Stimulated activated naive CD8-positive, alpha-beta T cell treated with anti-CD3 and anti-CD28 coated beads, Interleukin-15, Interleukin-2, amounts not matched to agents 100 ng/mL and 50 ng/mL, for 24 hours (primary cell): ENCODE measurements at regions not wholly inside any gene's neighbourhood (a gene's known extent, or its start where the extent isn't known, plus 50 kb on each side); places are given as distances from the start of the nearest gene placed in this dataset.

Source experiments
- H3K27ac Mint-ChIP-seq: one replicate; pipeline ENCODE4 v1.8.0; 2021; ENCODE audit warnings: mild to moderate bottlenecking, mixed read lengths
- H3K27me3 Mint-ChIP-seq: one replicate; pipeline ENCODE4 v1.8.0; 2021; ENCODE audit warnings: mixed read lengths
- H3K36me3 Mint-ChIP-seq: one replicate; pipeline ENCODE4 v1.8.0; 2021; ENCODE audit warnings: low read depth, mixed read lengths
- H3K4me1 Mint-ChIP-seq: one replicate; pipeline ENCODE4 v1.8.0; 2021; ENCODE audit warnings: low read depth, mixed read lengths
- H3K4me3 Mint-ChIP-seq: one replicate; pipeline ENCODE4 v1.8.0; 2021; ENCODE audit warnings: mild to moderate bottlenecking, mixed read lengths
- H3K9me3 Mint-ChIP-seq: one replicate; pipeline ENCODE4 v1.8.0; 2021; ENCODE audit warnings: mixed read lengths

GRCh38 chr3:89964347-89964746, 856.9 kb downstream of the EPHA3 start:
- H3K27ac Mint-ChIP-seq, result no peak overlapping the region
- H3K27me3 Mint-ChIP-seq, result no peaks in the 10 kb centered on the region
- no peak overlapping the region for H3K4me3 Mint-ChIP-seq
- no peaks in the 10 kb centered on the region for H3K36me3 Mint-ChIP-seq
- H3K4me1 Mint-ChIP-seq, result no peaks in the 10 kb centered on the region
- peaks cover 21% of the 10 kb centered on the region for H3K9me3 Mint-ChIP-seq

- Mint-ChIP-seq H3K27ac (no peak overlapping the region), H3K4me1 (no peaks in the 10 kb centered on the region), H3K36me3 (no peaks in the 10 kb centered on the region), H3K4me3 (no peak overlapping the region), H3K9me3 (peaks cover 21% of the 10 kb centered on the region), H3K27me3 (no peaks in the 10 kb centered on the region)
These were observed 859.6 kb downstream of the EPHA3 start for GRCh38 chr3:89966877-89967665.

DNA sequence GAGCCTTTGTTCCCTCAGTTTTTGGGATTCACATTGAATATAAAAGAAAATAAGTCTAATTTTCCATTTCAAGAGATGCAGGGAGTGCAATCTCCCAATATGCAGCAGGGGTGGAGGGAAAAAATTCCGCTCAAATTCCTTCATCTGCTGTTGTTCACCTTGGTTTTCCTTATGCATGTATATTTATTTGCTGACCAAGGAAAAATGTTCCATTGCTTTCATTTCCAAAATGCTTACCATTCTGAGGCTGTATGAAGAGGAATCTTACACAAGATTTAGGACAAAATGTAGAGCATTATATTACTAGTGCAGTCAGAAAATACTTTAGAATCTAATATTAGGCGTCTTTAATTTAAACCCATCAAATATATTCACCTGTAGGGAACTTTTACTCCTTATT, 863.9 kb downstream of the EPHA3 start:
- Mint-ChIP-seq H3K4me3 (no peak overlapping the region), H3K27ac (no peak overlapping the region), H3K4me1 (no peaks in the 10 kb centered on the region), H3K27me3 (no peaks in the 10 kb centered on the region), H3K9me3 (peaks cover 15% of the 10 kb centered on the region), H3K36me3 (no peaks in the 10 kb centered on the region)

DNA sequence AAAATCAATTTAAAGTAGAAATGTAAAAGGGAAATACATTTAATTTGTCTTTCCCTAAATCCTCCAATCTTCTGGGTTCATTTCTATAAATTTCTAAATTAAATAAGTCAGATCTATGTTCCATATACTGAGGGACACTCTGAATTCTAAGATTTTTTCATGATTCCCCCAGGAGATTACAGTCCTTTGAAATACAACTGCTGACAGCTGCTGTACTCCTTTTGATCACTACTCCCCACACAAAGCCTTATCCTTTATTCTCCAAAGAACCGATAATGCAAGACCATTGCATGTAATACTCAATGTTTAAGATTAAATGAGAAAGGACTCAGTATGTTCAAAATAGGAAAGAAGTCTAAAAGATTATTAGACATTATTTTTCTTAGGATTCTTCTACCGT, 865.7 kb downstream of the EPHA3 start:
- Mint-ChIP-seq H3K9me3 (peaks cover 11% of the 10 kb centered on the region), H3K36me3 (no peaks in the 10 kb centered on the region), H3K4me1 (no peaks in the 10 kb centered on the region)

DNA sequence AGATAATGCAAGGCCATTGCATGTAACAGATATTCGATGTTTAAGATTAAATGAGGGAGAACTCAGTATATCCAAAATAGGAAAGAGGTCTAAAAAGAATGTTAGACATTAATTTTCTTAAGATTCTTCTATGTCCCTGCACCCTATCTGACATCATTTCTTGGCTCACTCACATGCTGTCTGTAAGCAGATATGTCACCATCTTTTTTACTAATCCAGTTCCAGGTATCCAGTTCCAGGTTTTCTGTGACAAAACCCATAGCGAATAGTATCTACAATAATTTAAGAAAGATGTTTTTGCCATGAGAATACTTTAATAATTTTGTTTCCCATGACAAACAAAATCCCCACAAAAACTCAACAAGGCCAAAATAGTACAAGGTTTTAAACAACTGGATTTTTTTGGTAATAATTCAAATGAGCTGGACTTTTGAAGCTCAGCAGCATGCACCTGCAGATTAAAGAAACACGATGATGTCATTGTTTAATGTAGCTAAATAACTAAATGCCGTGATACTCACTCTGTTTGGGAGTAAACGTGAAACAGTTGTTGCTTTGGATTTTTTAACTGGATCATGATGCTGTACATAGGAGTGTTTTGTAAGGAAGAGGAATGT, 867.6 kb downstream of the EPHA3 start:
- no peak overlapping the region for H3K4me3 Mint-ChIP-seq
- H3K27ac Mint-ChIP-seq, result no peak overlapping the region
- no peaks in the 10 kb centered on the region for H3K27me3 Mint-ChIP-seq
- H3K4me1 Mint-ChIP-seq, result no peaks in the 10 kb centered on the region
- H3K36me3 Mint-ChIP-seq, result no peaks in the 10 kb centered on the region
- H3K9me3 Mint-ChIP-seq, result peaks cover 9% of the 10 kb centered on the region

More for the DNA sequence above, 865.7 kb downstream of the EPHA3 start:
- H3K4me3 Mint-ChIP-seq, result no peak overlapping the region
- H3K27me3 Mint-ChIP-seq, result no peaks in the 10 kb centered on the region
- no peak overlapping the region for H3K27ac Mint-ChIP-seq

- no peaks in the 10 kb centered on the region for H3K36me3 Mint-ChIP-seq
These were observed 876.0 kb downstream of the EPHA3 start for GRCh38 chr3:89983449-89983848.

GRCh38 chr3:90005281-90005847, 897.9 kb downstream of the EPHA3 start:
- H3K27me3 Mint-ChIP-seq, result no peaks in the 10 kb centered on the region
- H3K36me3 Mint-ChIP-seq, result no peaks in the 10 kb centered on the region
- H3K9me3 Mint-ChIP-seq, result peaks cover 14% of the 10 kb centered on the region
- no peak overlapping the region for H3K4me3 Mint-ChIP-seq
- H3K4me1 Mint-ChIP-seq, result no peaks in the 10 kb centered on the region
- H3K27ac Mint-ChIP-seq, result no peak overlapping the region

More at GRCh38 chr3:89983449-89983848, 876.0 kb downstream of the EPHA3 start:
- no peaks in the 10 kb centered on the region for H3K4me1 Mint-ChIP-seq
- H3K27ac Mint-ChIP-seq, result no peak overlapping the region
- H3K9me3 Mint-ChIP-seq, result peaks cover 16% of the 10 kb centered on the region
- H3K27me3 Mint-ChIP-seq, result no peaks in the 10 kb centered on the region
- H3K4me3 Mint-ChIP-seq, result no peak overlapping the region

DNA sequence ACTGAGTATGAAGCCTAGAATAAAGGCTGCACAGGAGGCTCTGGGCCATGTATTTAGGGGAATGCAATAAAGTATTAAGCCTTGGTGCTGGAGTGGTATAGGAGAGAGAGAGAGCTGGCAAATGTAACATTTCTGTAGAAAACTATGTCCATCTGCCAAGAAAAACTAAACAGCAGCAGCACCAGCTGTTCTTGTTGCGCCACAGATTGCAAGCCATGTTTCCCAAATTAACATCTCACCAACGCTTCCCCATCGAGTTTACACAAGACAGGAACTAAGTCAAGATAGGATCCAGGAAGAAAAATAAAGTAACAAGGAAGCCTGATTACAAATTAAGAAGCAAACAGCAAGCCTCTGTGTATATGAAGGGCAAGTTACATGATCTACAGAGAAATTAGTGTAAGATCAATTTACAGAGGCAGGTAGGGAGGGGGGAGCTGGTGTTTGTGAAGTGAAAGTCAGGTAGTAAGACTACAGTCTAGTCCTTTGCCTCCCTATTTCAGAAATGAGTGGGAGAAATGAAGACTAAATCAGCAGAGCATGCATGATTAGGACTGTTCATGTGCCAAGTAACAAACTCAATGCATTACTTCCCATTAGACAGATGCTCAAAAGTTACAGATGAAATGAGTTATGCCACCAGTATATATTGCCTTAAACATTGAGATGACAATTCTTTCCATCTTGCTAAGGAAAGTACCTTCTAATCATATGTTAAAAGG, 900.5 kb downstream of the EPHA3 start:
- no peaks in the 10 kb centered on the region for H3K36me3 Mint-ChIP-seq
- no peaks in the 10 kb centered on the region for H3K4me1 Mint-ChIP-seq
- no peak overlapping the region for H3K27ac Mint-ChIP-seq
- peaks cover 14% of the 10 kb centered on the region for H3K9me3 Mint-ChIP-seq
- H3K4me3 Mint-ChIP-seq, result no peak overlapping the region
- H3K27me3 Mint-ChIP-seq, result no peaks in the 10 kb centered on the region

DNA sequence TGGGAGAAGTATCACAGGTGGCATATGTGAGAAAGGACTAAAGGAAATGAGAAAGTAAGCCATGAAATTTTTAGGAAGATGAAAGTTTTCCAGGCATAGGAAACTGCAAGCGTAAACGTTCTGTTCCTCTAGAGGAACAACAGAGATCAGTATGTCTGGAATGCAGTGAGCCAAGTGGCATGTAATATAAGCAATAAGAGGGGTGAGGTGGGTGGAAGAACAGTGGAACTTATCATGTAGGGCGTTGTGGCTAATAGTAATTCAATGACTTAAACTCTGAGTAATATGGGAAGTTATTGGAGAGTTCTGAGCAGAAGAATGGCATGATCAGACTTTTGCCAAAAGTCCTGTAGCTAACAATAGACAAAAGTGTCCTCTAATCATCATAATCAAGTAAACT, 902.9 kb downstream of the EPHA3 start:
- H3K4me3 Mint-ChIP-seq, result no peak overlapping the region
- H3K4me1 Mint-ChIP-seq, result no peaks in the 10 kb centered on the region
- no peaks in the 10 kb centered on the region for H3K27me3 Mint-ChIP-seq

GRCh38 chr3:90011131-90011530, 903.7 kb downstream of the EPHA3 start:
- peaks cover 4% of the 10 kb centered on the region for H3K9me3 Mint-ChIP-seq
- no peaks in the 10 kb centered on the region for H3K36me3 Mint-ChIP-seq
- H3K27me3 Mint-ChIP-seq, result no peaks in the 10 kb centered on the region
- H3K4me3 Mint-ChIP-seq, result no peak overlapping the region
- no peaks in the 10 kb centered on the region for H3K4me1 Mint-ChIP-seq
- H3K27ac Mint-ChIP-seq, result no peak overlapping the region

More for the DNA sequence above, 902.9 kb downstream of the EPHA3 start:
- Mint-ChIP-seq H3K9me3 (peaks cover 4% of the 10 kb centered on the region), H3K27ac (no peak overlapping the region), H3K36me3 (no peaks in the 10 kb centered on the region)

DNA sequence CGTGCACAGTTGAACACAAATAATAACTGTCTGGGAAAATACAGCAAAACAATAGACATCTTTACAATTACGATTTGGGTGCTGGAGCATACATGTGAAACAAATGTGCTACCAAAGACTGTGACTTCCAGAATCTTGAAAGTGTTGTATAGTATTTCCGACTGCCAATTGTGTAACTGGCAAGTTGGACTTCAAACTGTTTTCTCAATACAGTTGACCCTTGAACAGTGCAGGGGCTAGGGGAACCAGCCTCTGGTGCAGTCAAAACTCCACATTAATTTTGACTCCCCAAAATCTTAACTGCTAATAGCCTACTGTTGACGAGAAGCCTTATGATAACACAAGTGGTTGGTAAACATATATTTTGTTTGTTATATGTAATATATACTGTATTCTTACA, 904.2 kb downstream of the EPHA3 start:
- Mint-ChIP-seq H3K4me1 (no peaks in the 10 kb centered on the region), H3K9me3 (peaks cover 6% of the 10 kb centered on the region), H3K4me3 (no peak overlapping the region), H3K27me3 (no peaks in the 10 kb centered on the region), H3K36me3 (no peaks in the 10 kb centered on the region), H3K27ac (no peak overlapping the region)

- Mint-ChIP-seq H3K4me3 (no peak overlapping the region), H3K27ac (no peak overlapping the region), H3K27me3 (no peaks in the 10 kb centered on the region), H3K4me1 (no peaks in the 10 kb centered on the region), H3K9me3 (peaks cover 8% of the 10 kb centered on the region), H3K36me3 (no peaks in the 10 kb centered on the region)
These were observed 904.6 kb downstream of the EPHA3 start for GRCh38 chr3:90011996-90012395.

DNA sequence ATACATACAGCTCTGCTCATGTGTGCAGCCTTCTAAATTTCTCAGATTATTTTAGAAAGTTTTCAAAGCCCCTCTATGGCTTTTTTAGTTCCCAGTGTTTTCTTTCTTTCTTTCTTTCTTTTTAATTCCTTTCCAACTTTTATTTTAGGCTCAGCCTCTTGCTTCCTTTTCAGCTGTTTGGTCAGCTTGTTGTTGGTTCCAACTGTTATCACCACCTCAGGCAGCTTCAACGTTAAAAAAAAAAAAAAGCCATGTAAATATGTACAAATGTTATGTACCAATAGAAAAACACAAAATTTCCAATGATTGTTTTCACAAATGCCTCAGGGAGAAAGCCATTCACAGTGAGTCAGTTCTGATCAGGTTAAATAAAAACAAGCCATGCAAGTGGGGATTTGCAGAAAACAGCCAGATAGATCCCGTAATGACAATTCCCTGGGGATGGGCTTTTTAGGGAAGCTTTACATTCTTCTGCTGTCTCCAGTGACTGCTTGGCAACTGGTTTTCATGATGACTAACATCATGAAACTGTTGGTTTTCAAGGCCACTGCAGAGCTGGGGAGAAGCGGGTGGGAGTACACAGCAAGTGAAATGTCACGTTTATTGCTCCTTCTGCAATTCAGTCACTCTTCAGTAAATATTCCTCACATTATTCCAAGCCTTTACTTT, 908.4 kb downstream of the EPHA3 start:
- Mint-ChIP-seq H3K27ac (no peak overlapping the region), H3K36me3 (no peaks in the 10 kb centered on the region), H3K4me1 (no peaks in the 10 kb centered on the region), H3K4me3 (no peak overlapping the region), H3K27me3 (no peaks in the 10 kb centered on the region), H3K9me3 (peaks cover 11% of the 10 kb centered on the region)

DNA sequence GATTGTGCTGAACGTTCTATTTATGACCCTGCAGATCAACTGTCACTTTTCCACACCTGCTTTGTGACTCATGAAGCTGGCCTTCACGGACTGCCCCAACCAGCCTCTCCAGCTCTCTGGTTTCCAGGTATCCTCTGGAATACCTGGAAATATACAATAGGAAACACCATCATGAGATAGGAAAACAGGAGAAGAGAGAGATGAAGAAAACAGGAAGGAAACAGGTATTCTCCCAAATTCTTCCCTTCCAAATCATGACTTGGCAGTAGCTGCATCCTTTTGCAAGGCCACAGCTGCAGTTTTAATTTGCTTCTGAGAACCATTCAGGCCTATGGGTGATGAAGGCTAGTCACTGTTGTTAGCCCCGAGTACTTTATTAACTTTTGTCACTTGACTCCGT, 909.1 kb downstream of the EPHA3 start:
- Mint-ChIP-seq H3K27ac (no peak overlapping the region), H3K4me3 (no peak overlapping the region), H3K27me3 (no peaks in the 10 kb centered on the region), H3K36me3 (no peaks in the 10 kb centered on the region), H3K9me3 (peaks cover 11% of the 10 kb centered on the region), H3K4me1 (no peaks in the 10 kb centered on the region)
